ENCODE measurements at regions not wholly inside any gene's neighbourhood (a gene's known extent, or its start where the extent isn't known, plus 50 kb on each side); places are given as distances from the start of the nearest gene placed in this dataset.

GRCh38 chr6:119449331-119450156 lies 100.0 kb upstream of the MAN1A1 start:
- no peaks in the 10 kb centered on the region for H3K36me3 ChIP-seq (ENCODE audit: low read depth)
- H3K9me3 ChIP-seq: no peaks in the 10 kb centered on the region
- no peak for TF ChIP-seq CTCF (IDR thresholded peaks at IDR 0.05)
- no peak for DNase-seq
- ATAC-seq: peak; percentile 37
- H3K4me1 ChIP-seq (ENCODE audit: low read depth): no peaks in the 10 kb centered on the region
- H3K4me3 ChIP-seq: no peak overlapping the region
- intact Hi-C loops (cut with DNase I, micrococcal nuclease): no loop called here

GRCh38 chr6:119447921-119448320 lies 98.4 kb upstream of the MAN1A1 start:
- ATAC-seq (no peak), DNase-seq (no peak)
- TF ChIP-seq CTCF (IDR thresholded peaks at IDR 0.05): no peak
- intact Hi-C loops (cut with DNase I, micrococcal nuclease): no loop called here
- no peaks in the 10 kb centered on the region for H3K9me3 ChIP-seq
- no peak overlapping the region for H3K4me3 ChIP-seq
- H3K36me3 ChIP-seq (ENCODE audit: low read depth): no peaks in the 10 kb centered on the region
- H3K4me1 ChIP-seq (ENCODE audit: low read depth): no peaks in the 10 kb centered on the region

- no peaks in the 10 kb centered on the region for H3K9me3 ChIP-seq
- intact Hi-C loops (cut with DNase I, micrococcal nuclease): no loop called here
- no peak overlapping the region for H3K4me3 ChIP-seq
- peak; percentile 64 for ATAC-seq
- DNase-seq: peak in 1 of 3 donors; percentile 81
- TF ChIP-seq CTCF (IDR thresholded peaks at IDR 0.05): no peak
- H3K36me3 ChIP-seq (ENCODE audit: low read depth): no peaks in the 10 kb centered on the region
- H3K4me1 ChIP-seq (ENCODE audit: low read depth): no peaks in the 10 kb centered on the region
Observed at GRCh38 chr6:119446609-119447008, 97.0 kb upstream of the MAN1A1 start.

- no peak for DNase-seq
- H3K4me1 ChIP-seq (ENCODE audit: low read depth): no peaks in the 10 kb centered on the region
- no peaks in the 10 kb centered on the region for H3K9me3 ChIP-seq
- H3K36me3 ChIP-seq (ENCODE audit: low read depth): no peaks in the 10 kb centered on the region
- TF ChIP-seq CTCF (IDR thresholded peaks at IDR 0.05): no peak
- no peak overlapping the region for H3K4me3 ChIP-seq
- intact Hi-C loops (cut with DNase I, micrococcal nuclease): no loop called here
- ATAC-seq: peak; percentile 15
Observed at GRCh38 chr6:119446115-119446554, 96.6 kb upstream of the MAN1A1 start.

- ATAC-seq (no peak), DNase-seq (no peak)
- no peak for TF ChIP-seq CTCF (IDR thresholded peaks at IDR 0.05)
- H3K4me1 ChIP-seq (ENCODE audit: low read depth): no peaks in the 10 kb centered on the region
- no peaks in the 10 kb centered on the region for H3K9me3 ChIP-seq
- no peaks in the 10 kb centered on the region for H3K36me3 ChIP-seq (ENCODE audit: low read depth)
- H3K4me3 ChIP-seq: no peak overlapping the region
- intact Hi-C loops (cut with DNase I, micrococcal nuclease): no loop called here
Observed at GRCh38 chr6:119445666-119446065, 96.1 kb upstream of the MAN1A1 start.
